CD4-positive, alpha-beta T cell (primary cell): ENCODE measurements at regions not wholly inside any gene's neighbourhood (a gene's known extent, or its start where the extent isn't known, plus 50 kb on each side); places are given as distances from the start of the nearest gene placed in this dataset.

Source experiments
- ATAC-seq: fragments of 200-7000 bp; cut with Tn5 transposase; one replicate; pipeline ENCODE4 v1.10.0; 2022; ENCODE audit warnings: mild to moderate bottlenecking; ENCODE audit not compliant: poor library complexity
- CTCF ChIA-PET: fragments of 350-600 bp; sonication (Branson Sonifier 250); formaldehyde crosslinking; loops from one replicate; lab custom pipeline; 2021; ENCODE audit warnings: antibody characterized with exemption, inconsistent platforms; lab: Charles Lee
- POLR2A ChIA-PET: fragments of 350-600 bp; sonication (Branson Sonifier 250); formaldehyde crosslinking; loops from one replicate; lab custom pipeline; 2021; ENCODE audit warnings: antibody characterized with exemption, inconsistent platforms; lab: Charles Lee
- DNase-seq, 14 experiments: peaks; one replicate each; pipeline ENCODE4 v3.0.0-alpha.2; 2013 to 2020; ENCODE audit warnings: mixed read lengths in 2 of 14
- H3K27ac ChIP-seq, 2 donors: one replicate each; pipeline versions ENCODE4 v1.5.1 to v1.7.0; 2013; ENCODE audit warnings: low read length in 2 of 2, low read depth in 1 of 2, mild to moderate bottlenecking in 1 of 2
- H3K27me3 ChIP-seq, 2 experiments: 1 replicate in 1 of 2; 2 replicates in 1 of 2; pipeline versions ENCODE4 v1.6.1 to v1.7.0; 2013; ENCODE audit warnings: low read length in 2 of 2, control low read depth in 1 of 2, mild to moderate bottlenecking in 1 of 2, moderate library complexity in 1 of 2; ENCODE audit not compliant: insufficient read depth in 2 of 2, control insufficient read depth in 1 of 2
- H3K36me3 ChIP-seq: one replicate; pipeline ENCODE4 v1.6.1; 2013; ENCODE audit warnings: low read length, control low read depth; ENCODE audit not compliant: insufficient read depth
- H3K4me1 ChIP-seq: one replicate; pipeline ENCODE4 v1.6.1; 2013; ENCODE audit warnings: low read length, control low read depth; ENCODE audit not compliant: insufficient read depth
- H3K4me3 ChIP-seq: one replicate; pipeline ENCODE4 v1.5.1; 2013; ENCODE audit warnings: mild to moderate bottlenecking, low read length, moderate library complexity
- H3K9me3 ChIP-seq, 2 experiments: 1 replicate in 1 of 2; 2 replicates in 1 of 2; pipeline versions ENCODE4 v1.6.1 to v1.7.0; 2013; ENCODE audit warnings: low read length in 2 of 2, mild to moderate bottlenecking in 2 of 2, control low read depth in 1 of 2, moderate library complexity in 1 of 2; ENCODE audit not compliant: control insufficient read depth in 1 of 2, insufficient read depth in 1 of 2
- H3K27ac Mint-ChIP-seq: one replicate; pipeline ENCODE4 v1.8.0; 2020; ENCODE audit warnings: mixed read lengths
- H3K27me3 Mint-ChIP-seq: one replicate; pipeline ENCODE4 v1.8.0; 2021; ENCODE audit warnings: mixed read lengths
- H3K36me3 Mint-ChIP-seq: one replicate; pipeline ENCODE4 v1.8.0; 2021; ENCODE audit warnings: low read depth, mixed read lengths
- H3K4me1 Mint-ChIP-seq: one replicate; pipeline ENCODE4 v1.8.0; 2021; ENCODE audit warnings: low read depth, mixed read lengths
- H3K4me3 Mint-ChIP-seq: one replicate; pipeline ENCODE4 v1.8.0; 2020; ENCODE audit warnings: mild to moderate bottlenecking, mixed read lengths
- H3K9me3 Mint-ChIP-seq: one replicate; pipeline ENCODE4 v1.8.0; 2020; ENCODE audit warnings: mixed read lengths
- intact Hi-C, 2 experiments: fragments of 100-400 bp; cut with DNase I in 1 of 2; cut with micrococcal nuclease in 1 of 2; formaldehyde crosslinking; loops; one replicate each; pipeline versions ENCODE4 v1.15.1 to v1.9.0; 2023 to 2025; cut with DNase I, micrococcal nuclease
- TF ChIP-seq, protein P1 (sequence below): fragments of 200-600 bp; IDR thresholded peaks from one replicate; pipeline ENCODE4 v1.8.0; 2022; ENCODE audit warnings: antibody characterized with exemption, mild to moderate bottlenecking

DNA sequence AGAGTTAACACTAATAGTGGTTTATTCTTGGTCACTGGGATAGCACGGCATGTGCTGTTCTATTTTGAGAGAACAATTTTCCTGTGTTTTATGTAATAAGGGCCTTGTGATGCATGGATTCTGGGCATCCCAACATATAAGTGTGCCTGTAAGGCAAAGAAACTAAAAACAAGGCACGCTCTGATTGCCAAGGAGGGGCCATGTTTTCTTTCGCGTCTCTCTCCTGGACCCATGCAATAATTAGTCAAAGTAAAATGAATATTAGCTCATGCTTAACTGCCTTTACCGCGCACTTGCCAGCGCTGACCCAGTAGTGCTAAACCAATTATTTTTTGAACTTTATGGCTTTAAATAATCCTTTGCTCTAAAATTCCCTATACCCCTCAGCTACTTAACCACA lies 140.9 kb downstream of the PSAT1 start:
- Mint-ChIP-seq H3K9me3 (no peaks in the 10 kb centered on the region), H3K27me3 (peaks cover 49% of the 10 kb centered on the region), H3K27ac (no peak overlapping the region), H3K4me3 (no peak overlapping the region), H3K4me1 (peaks cover 7% of the 10 kb centered on the region), H3K36me3 (no peaks in the 10 kb centered on the region)
- Histone ChIP-seq H3K9me3 (no peaks in the 10 kb centered on the region), H3K4me1 (peaks cover 5% of the 10 kb centered on the region), H3K4me3 (no peak overlapping the region), H3K27me3 (no peaks in the 10 kb centered on the region), H3K36me3 (no peaks in the 10 kb centered on the region), H3K27ac (no peak overlapping the region)
- ATAC-seq = no peak
- intact Hi-C loops = loop anchor here in 1 of 2 experiments (2.0 kb wide), 1 partner anchor 1507 kb away; no protein-coding TSS in a partner anchor
- DNase-seq = no peak
- TF ChIP-seq, protein P1, sequence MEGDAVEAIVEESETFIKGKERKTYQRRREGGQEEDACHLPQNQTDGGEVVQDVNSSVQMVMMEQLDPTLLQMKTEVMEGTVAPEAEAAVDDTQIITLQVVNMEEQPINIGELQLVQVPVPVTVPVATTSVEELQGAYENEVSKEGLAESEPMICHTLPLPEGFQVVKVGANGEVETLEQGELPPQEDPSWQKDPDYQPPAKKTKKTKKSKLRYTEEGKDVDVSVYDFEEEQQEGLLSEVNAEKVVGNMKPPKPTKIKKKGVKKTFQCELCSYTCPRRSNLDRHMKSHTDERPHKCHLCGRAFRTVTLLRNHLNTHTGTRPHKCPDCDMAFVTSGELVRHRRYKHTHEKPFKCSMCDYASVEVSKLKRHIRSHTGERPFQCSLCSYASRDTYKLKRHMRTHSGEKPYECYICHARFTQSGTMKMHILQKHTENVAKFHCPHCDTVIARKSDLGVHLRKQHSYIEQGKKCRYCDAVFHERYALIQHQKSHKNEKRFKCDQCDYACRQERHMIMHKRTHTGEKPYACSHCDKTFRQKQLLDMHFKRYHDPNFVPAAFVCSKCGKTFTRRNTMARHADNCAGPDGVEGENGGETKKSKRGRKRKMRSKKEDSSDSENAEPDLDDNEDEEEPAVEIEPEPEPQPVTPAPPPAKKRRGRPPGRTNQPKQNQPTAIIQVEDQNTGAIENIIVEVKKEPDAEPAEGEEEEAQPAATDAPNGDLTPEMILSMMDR = no peak
- ChIA-PET POLR2A (no interaction called here), CTCF (no interaction called here)

DNA sequence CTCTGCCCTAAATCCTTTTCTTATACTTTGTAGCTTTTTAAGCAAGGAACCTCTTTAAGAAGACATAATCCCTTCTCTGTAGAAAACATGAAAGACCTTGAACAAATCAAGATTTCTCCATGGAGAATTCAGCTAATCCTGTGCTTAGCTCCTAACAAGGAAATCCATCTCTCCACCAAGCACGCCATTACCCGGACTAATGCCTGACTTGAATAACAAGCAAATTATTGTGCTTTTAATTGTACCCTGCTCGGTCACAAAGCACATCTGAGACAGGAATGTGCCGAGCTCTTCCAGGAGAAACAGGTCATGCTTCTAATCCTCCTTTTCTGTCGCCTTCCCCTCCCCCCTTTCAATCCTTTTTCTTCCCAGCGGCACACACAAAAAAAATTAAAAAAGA lies 141.3 kb downstream of the PSAT1 start:
- peaks cover 5% of the 10 kb centered on the region for H3K4me1 ChIP-seq
- H3K36me3 ChIP-seq = no peaks in the 10 kb centered on the region
- H3K9me3 Mint-ChIP-seq = no peaks in the 10 kb centered on the region
- no peak overlapping the region for H3K4me3 ChIP-seq
- no peak overlapping the region for H3K27ac Mint-ChIP-seq
- H3K27me3 ChIP-seq = no peaks in the 10 kb centered on the region
- peaks cover 49% of the 10 kb centered on the region for H3K27me3 Mint-ChIP-seq
- DNase-seq = no peak
- H3K36me3 Mint-ChIP-seq = no peaks in the 10 kb centered on the region
- no peaks in the 10 kb centered on the region for H3K9me3 ChIP-seq
- POLR2A ChIA-PET = no interaction called here
- TF ChIP-seq, protein P1 = no peak
- CTCF ChIA-PET = no interaction called here
- no peak overlapping the region for H3K4me3 Mint-ChIP-seq
- intact Hi-C loops = loop anchor here in 1 of 2 experiments (2.0 kb wide), 1 partner anchor 1507 kb away; no protein-coding TSS in a partner anchor
- no peak for ATAC-seq
- H3K4me1 Mint-ChIP-seq = peaks cover 7% of the 10 kb centered on the region
- H3K27ac ChIP-seq = no peak overlapping the region

DNA sequence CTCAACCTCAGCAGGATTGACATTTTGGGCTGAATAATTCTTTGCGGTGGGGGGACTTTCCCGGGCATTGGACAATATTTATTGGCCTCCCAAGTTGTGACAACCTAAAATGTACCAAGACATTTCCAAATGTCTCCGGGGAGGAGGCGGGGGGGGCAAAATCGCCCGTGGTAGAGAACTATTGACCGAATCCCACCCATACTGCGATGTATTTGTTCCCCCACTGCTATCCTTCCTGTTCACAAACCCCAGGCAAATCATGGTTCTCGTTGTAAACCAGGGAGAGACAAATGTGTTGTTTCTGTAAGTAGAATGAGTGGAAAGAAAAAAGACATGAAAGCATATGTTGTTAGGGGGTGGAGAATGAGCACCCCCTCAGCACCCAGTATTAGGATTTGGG lies 141.9 kb downstream of the PSAT1 start:
- POLR2A ChIA-PET = no interaction called here
- no peak overlapping the region for H3K4me3 Mint-ChIP-seq
- CTCF ChIA-PET = no interaction called here
- no peaks in the 10 kb centered on the region for H3K27me3 ChIP-seq
- no peaks in the 10 kb centered on the region for H3K9me3 ChIP-seq
- DNase-seq = no peak
- H3K4me1 Mint-ChIP-seq = peaks cover 7% of the 10 kb centered on the region
- H3K36me3 ChIP-seq = no peaks in the 10 kb centered on the region
- H3K27ac ChIP-seq = no peak overlapping the region
- intact Hi-C loops = loop anchor here in 1 of 2 experiments (2.0 kb wide), 1 partner anchor 1506 kb away; no protein-coding TSS in a partner anchor
- no peak overlapping the region for H3K4me3 ChIP-seq
- peaks cover 5% of the 10 kb centered on the region for H3K4me1 ChIP-seq
- no peak overlapping the region for H3K27ac Mint-ChIP-seq
- TF ChIP-seq, protein P1 = no peak
- H3K36me3 Mint-ChIP-seq = no peaks in the 10 kb centered on the region
- peaks cover 49% of the 10 kb centered on the region for H3K27me3 Mint-ChIP-seq
- no peak for ATAC-seq
- H3K9me3 Mint-ChIP-seq = no peaks in the 10 kb centered on the region
